GM19240 (cell line): ENCODE measurements at regions not wholly inside any gene's neighbourhood (a gene's known extent, or its start where the extent isn't known, plus 50 kb on each side); places are given as distances from the start of the nearest gene placed in this dataset.

ENCODE experiments used
- DNase-seq: peaks from one replicate; pipeline ENCODE4 v3.0.0; 2011; ENCODE audit warnings: low spot score; ENCODE audit not compliant: insufficient read length

DNA sequence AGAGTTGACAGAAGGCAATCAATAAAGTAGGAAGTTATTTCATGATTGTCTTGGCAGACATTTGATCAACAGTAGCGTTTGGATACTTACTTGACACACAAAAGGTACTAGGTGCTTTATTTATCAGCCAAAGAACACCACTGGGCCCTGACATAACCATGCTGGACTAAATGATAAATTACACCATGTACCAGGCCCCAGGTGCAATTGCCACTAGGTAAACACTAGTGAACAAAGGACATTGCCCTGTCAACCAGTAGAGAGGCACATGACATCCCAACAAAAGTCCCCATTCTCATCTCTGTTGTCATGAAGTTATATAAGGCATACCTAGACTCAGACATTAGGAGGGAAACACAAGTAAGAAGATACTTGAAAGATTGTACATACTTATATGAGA is 747.2 kb downstream of the SATB2 start:
- no peak for DNase-seq

DNA sequence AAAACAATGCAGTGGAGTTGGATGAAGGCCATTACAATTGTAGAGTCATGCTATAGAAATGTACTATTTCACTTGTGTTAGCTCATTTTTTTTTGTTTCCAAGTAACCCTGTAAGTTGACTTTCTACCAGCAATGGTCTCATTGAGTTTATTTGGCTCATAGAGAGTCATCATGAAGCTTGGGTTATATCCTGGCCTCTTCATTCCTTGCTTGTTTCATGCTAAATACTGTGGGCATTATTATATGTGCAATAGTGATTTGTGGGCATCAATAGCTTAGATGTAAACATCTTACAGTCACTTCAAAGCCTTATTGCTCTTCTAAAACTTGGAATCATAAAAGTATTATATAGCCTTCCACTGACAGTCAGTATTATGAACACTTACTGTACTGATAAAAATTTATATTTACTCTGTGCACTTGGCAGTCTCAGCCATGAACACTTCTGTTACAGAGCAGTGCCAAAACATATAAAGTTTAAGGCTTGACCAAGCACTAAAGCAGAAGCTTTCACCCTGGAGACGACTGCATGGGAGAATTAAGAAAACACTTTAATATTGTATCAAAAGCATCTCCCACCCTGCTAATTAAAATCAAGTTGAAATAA is 751.2 kb downstream of the SATB2 start:
- no peak for DNase-seq

DNA sequence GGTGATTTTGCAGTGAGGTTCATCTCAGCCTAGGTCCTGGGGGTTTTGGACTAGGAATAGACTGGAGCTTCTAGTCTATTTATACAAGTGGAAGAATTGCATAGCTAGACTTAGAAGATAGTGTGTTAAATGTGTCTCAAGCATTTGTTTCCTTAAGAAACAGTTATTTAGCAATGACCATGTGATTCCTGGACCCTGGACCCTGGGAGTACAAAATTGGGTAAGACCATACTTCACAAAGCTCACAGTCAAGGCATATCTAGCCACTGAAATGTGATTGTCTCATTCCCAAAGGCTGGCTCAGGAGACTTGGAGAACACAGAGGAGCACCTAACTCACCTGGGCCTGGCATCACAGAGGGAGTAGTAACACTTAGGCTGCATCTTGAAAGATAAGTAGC is 754.5 kb downstream of the SATB2 start:
- DNase-seq = no peak

DNA sequence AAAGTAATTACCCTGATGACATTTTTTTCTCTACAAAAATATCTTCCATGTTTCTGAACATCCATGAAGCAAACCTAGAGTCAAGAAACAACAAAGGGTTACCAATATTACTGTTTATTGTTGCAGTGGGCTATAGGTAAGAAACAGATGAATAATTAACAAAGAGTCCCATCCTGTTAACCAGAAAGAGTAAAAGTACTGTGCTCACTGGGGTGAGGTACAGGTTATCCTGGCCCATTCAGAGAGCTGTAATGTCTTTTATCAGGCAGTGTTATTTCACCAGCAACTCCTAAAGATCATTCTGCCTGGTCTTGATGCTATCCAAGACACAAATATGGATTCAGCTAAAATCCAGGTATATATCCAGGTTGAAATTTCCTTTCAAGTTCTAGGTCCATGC is 754.9 kb downstream of the SATB2 start:
- DNase-seq = no peak

- no peak for DNase-seq
Measured at GRCh38 chr2:198701481-198701880, 756.3 kb downstream of the SATB2 start.

- no peak for DNase-seq
Measured at GRCh38 chr2:198700319-198700718, 757.4 kb downstream of the SATB2 start.

DNA sequence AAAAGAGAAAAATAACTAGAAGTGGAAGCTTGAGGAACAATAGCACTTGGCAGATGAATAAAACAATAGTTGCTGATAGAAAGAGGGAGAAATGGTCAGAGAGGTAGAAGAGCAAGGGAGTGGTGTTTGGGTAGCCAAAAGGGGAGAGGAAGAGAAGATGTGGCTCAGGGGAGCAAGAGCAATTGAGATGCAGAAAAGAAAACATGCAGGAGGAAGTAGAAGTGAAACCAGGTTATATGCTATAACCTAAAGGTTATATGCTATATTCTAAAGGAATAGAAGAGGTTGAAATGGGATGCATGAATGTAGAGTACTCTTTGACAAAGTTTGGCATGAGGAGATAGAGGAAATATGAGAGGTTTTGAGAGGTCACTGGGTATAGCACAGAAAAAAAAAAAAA is 759.5 kb downstream of the SATB2 start:
- no peak for DNase-seq

- no peak for DNase-seq
Measured at GRCh38 chr2:198697794-198698193, 759.9 kb downstream of the SATB2 start.

DNA sequence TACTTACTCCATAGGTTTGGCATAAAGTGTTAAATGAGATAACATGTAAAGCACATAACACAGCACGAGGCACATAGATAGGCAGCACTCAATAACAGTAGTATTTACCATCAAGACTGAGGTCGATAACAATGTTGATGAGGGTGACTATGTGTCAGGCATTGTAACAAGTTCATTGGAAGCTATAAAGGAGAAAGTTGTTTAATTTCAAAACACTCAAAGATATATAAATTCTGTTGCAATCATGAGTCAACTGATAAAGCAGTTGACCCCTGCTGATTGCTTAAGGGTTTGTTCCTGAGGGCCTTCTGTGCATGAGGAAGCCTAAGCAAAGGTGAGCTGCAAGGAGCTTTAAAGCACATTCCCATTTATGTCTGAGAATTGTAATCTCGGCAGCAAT is 760.5 kb downstream of the SATB2 start:
- no peak for DNase-seq

DNA sequence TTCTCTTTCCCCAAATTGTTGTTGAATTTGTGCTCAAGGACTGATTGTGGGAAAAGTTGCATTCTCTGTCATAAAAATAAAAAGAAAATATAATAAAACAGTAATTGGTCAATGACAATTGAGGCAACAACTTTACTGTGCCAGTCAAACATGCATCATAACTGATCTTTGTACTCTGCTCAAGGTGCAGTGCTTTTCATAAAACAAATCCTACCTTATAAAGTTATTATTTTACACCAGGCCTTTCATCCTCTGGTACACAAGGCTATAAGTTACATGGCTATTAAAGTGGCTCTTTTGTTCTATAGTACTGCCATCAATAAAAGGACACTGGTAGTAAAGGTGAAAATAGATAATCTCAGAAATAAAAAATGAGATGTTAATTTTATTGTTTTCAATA is 761.9 kb downstream of the SATB2 start:
- DNase-seq = no peak

DNA sequence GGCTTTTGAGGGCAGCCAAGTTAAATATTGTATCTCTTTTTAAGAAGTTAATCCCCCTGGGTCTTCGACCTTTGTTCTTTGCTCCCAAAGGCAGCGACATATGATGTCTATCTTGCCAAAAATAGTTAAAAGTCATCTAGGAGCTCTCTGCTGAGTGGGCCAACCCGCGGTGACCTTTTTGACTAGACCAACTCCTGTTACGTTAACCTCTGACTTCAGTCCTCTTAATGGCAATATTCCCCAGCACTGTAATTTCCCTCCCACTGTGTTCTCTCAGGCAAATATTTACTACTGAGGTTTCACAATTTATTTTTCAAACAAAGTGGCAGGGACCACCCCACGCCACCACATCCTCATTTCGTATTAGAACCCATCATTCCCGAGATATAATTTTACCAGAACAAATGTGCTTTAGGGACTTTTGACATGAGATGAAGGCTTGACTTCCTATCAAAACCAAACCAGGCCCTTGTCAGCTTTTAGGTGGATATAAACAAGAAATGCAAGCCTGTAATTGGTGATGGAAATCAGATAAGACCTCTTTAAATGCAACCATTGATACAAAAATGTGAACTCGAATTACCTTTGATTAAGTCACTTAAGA is 764.7 kb downstream of the SATB2 start:
- no peak for DNase-seq

- no peak for DNase-seq
Measured at GRCh38 chr2:198691236-198691635, 766.5 kb downstream of the SATB2 start.

DNA sequence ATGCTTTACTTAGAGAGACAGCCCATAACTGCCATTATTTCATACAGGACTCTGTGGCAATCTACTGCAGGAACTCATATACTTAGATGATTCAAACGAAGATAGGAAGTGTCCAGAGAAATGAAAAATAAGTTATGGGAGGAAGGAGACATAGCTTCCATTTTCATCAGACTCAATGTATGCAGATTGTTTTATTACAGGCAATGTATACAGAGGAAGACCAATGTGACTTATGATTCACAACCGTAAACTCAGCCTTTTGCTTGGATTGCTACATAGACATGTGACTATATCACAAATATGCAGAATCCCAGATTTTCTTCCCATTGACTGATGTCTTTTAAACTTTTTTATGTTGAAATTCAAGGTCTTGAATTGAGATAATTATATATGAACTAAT is 793.4 kb downstream of the SATB2 start:
- DNase-seq = no peak

DNA sequence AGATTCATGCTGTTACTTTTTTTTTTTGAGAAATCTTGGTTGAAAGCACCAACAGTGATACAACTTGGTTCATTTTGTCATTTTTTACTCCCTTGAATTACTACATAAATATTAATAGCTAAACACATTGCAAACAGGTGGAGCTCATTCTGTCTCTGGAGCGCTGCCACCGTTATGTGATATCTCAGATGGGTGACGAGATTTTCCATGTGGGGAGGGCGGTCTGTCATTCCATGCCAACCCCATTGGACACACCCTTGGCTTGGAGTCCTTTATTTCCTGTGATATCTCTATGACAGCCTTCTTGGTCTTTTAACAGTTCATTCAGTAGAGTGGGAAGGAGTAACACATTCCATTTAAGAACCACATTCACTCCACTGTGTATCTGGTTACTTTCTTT is 794.8 kb downstream of the SATB2 start:
- no peak for DNase-seq

GRCh38 chr2:198660501-198660900 is 797.2 kb downstream of the SATB2 start:
- no peak for DNase-seq

- no peak for DNase-seq
Measured at GRCh38 chr2:198659096-198659870, 798.5 kb downstream of the SATB2 start.

DNA sequence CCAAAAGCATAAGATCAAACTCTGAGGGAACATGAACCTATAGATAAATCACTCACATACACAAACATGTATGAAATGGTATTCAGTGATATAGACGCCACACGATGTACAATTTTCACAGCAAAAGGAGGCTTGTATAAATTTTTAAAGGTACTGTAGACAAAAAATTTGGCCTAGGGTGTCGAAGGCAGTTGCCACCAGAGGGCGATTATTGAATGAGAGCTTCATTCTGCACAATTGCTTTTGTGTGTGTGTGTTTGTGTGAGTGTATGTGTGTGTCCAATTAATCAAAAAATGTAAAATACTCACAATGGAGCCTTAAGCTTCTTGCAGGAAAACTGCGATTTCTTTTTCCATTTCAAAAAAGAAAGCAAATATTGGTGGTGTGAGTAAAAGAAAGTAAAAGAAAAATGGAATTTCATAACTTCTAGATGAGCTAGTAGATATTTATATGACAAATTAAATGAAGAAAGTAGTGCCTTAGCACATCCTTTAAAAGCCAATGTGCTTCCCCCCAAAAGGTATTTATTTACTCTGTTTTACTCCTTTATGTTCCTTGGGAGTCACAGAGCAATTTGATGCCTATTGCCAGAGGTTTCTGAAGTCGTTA is 800.1 kb downstream of the SATB2 start:
- DNase-seq = no peak

GRCh38 chr2:198656869-198657268 is 800.9 kb downstream of the SATB2 start:
- no peak for DNase-seq

- no peak for DNase-seq
Measured at GRCh38 chr2:198654646-198655045, 803.1 kb downstream of the SATB2 start.

DNA sequence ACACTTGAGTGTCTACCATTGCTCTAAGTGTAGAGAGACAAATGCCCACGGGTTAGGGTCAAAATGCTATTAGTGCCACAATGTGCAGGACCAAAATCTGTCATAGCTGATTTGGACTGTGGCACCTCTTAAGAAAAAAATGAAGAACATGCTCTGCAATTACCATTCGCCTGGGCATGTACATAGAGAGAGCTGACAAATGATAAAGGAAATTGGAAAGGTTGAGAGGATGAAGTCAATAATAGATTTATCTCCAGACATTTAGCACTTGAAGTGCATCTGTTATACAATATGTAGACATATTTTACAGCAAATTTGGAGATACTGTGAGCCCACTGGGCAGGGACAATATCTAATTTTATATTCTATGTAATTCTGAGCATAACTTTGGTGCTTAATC is 804.4 kb downstream of the SATB2 start:
- no peak for DNase-seq

DNA sequence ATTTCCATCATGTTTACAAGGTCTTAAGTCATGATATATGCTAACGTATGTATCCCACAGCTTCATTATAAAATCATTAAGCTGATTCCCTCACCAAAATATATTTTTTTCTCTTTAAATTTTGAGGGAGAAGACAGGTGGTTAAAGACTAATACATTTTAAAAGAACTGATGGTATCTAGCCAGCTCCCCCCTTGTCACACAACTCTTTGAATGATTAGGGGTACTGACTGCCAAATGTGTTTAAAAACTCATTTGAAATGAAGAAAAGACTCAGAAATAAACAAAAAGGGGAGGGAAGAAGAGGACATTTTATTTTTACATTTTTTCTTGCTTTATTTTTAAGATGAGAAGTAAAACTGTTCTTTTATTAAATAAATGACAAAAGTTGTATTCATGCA is 805.3 kb downstream of the SATB2 start:
- DNase-seq = no peak

- no peak for DNase-seq
Measured at GRCh38 chr2:198645816-198646215, 811.9 kb downstream of the SATB2 start.
